ENCODE measurements at regions not wholly inside any gene's neighbourhood (a gene's known extent, or its start where the extent isn't known, plus 50 kb on each side); places are given as distances from the start of the nearest gene placed in this dataset.

GRCh38 chr7:136053689-136054485 is 76.7 kb upstream of the MTPN start:
- DNase-seq (ENCODE audit: low read depth) = no peak
- no peak overlapping the region for H3K4me3 ChIP-seq (ENCODE audit: control insufficient read depth, low read depth, low read length)
- no peak for TF ChIP-seq CTCF (conservative IDR thresholded peaks at IDR 0.05; ENCODE audit: control insufficient read depth, insufficient read depth, low read depth, low read length)

- TF ChIP-seq CTCF (conservative IDR thresholded peaks at IDR 0.05; ENCODE audit: control insufficient read depth, insufficient read depth, low read depth, low read length) = no peak
- DNase-seq (ENCODE audit: low read depth) = no peak
- no peak overlapping the region for H3K4me3 ChIP-seq (ENCODE audit: control insufficient read depth, low read depth, low read length)
Observed at GRCh38 chr7:136051203-136051928, 74.2 kb upstream of the MTPN start.

- DNase-seq (ENCODE audit: low read depth) = no peak
- no peak overlapping the region for H3K4me3 ChIP-seq (ENCODE audit: control insufficient read depth, low read depth, low read length)
- TF ChIP-seq CTCF (conservative IDR thresholded peaks at IDR 0.05; ENCODE audit: control insufficient read depth, insufficient read depth, low read depth, low read length) = no peak
Observed at GRCh38 chr7:136050462-136050847, 73.3 kb upstream of the MTPN start.

- no peak overlapping the region for H3K4me3 ChIP-seq (ENCODE audit: control insufficient read depth, low read depth, low read length)
- DNase-seq (ENCODE audit: low read depth) = no peak
- TF ChIP-seq CTCF (conservative IDR thresholded peaks at IDR 0.05; ENCODE audit: control insufficient read depth, insufficient read depth, low read depth, low read length) = no peak
Observed at GRCh38 chr7:136049818-136050461, 72.8 kb upstream of the MTPN start.

GRCh38 chr7:136049117-136049516 is 72.0 kb upstream of the MTPN start:
- TF ChIP-seq CTCF (conservative IDR thresholded peaks at IDR 0.05; ENCODE audit: control insufficient read depth, insufficient read depth, low read depth, low read length) = no peak
- no peak overlapping the region for H3K4me3 ChIP-seq (ENCODE audit: control insufficient read depth, low read depth, low read length)
- no peak for DNase-seq (ENCODE audit: low read depth)

GRCh38 chr7:136046548-136046947 is 69.4 kb upstream of the MTPN start:
- no peak overlapping the region for H3K4me3 ChIP-seq (ENCODE audit: control insufficient read depth, low read depth, low read length)
- DNase-seq (ENCODE audit: low read depth) = no peak
- no peak for TF ChIP-seq CTCF (conservative IDR thresholded peaks at IDR 0.05; ENCODE audit: control insufficient read depth, insufficient read depth, low read depth, low read length)

Measured in fibroblast of mammary gland (primary cell).